Fibroblast of mammary gland (primary cell): ENCODE measurements at regions not wholly inside any gene's neighbourhood (a gene's known extent, or its start where the extent isn't known, plus 50 kb on each side); places are given as distances from the start of the nearest gene placed in this dataset.

Experiments used
- DNase-seq: peaks from one replicate; pipeline ENCODE4 v3.0.0-alpha.2; 2010; ENCODE audit warnings: low read depth
- H3K4me3 ChIP-seq: 2 replicates; pipeline ENCODE4 v1.5.1; 2011; ENCODE audit warnings: low read depth, mild to moderate bottlenecking, low read length, moderate library complexity; ENCODE audit not compliant: control insufficient read depth
- CTCF ChIP-seq: conservative IDR thresholded peaks from 2 replicates; pipeline ENCODE4 v1.5.1; 2011; ENCODE audit warnings: low read depth, low read length, inconsistent platforms; ENCODE audit not compliant: control insufficient read depth, insufficient read depth

DNA sequence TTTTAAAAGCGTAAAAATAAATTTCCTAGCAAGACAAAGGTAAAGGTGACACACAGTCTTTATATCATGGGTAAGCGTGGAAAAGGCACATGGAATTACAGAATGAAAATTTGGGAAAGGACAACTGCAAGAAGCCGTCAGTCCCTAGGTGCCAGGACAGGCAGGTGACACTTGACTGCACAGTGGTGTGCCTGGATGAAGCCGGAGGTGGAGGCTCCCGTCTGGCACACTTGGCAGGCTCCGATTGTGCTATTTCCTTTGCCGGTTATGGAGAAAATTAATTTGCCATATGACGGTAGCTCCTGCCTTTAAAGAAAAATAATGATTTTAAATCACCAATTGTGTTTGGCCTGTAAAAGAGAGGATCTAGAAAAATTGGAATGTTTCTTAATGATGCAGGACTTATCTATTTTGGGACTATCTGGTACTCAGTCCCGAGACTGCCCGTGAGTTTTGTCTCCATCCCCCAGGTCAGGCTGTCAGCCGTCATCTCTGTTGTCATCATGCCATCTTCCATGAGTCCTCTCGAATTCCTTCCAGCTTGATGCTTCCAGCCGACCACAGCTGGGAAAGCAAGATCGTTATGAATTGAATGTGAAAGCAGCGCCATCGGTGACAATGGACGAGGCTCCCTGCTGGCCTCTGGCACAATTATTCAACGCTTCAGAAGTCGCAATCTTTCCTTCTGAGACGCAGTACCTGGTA is 56.2 kb upstream of the MGMT start:
- no peak for DNase-seq
- TF ChIP-seq CTCF, result no peak
- no peak overlapping the region for H3K4me3 ChIP-seq

DNA sequence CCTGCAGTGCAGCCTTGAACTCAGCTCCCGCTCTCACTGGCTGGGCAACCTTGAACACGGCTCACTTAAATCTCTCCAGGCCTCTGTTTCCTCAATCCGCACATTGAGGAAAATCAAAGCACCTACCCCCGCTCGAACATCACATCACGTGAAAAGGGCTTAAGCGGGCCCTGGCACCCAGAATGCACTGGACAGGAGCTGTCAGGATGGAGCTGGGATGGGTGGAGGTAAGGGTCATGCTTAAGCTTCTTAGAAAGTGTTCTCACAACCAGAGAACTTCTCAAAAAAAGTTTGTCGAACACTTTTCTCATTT is 55.7 kb upstream of the MGMT start:
- no peak overlapping the region for H3K4me3 ChIP-seq
- DNase-seq, result no peak
- no peak for TF ChIP-seq CTCF

DNA sequence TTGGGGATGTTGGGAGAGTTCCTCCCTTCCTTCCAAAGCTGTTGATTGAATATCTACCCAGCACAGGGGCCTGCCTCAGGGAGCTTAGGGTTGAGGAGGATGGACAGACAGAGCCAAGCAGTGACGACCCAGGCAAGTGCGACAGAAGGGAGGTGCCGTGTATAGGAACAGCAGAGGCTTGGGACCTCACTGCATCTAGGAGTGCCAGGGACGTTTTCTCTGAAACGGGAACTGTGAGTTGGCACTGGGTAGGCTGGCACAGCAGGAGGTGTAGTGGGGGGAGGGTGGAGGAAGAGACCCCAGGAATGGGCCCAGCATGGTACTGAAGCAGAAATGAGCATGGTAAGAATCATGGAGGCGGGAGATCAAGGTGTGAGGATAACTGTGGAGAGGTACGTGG is 55.3 kb upstream of the MGMT start:
- DNase-seq, result no peak
- TF ChIP-seq CTCF, result no peak
- H3K4me3 ChIP-seq, result no peak overlapping the region

DNA sequence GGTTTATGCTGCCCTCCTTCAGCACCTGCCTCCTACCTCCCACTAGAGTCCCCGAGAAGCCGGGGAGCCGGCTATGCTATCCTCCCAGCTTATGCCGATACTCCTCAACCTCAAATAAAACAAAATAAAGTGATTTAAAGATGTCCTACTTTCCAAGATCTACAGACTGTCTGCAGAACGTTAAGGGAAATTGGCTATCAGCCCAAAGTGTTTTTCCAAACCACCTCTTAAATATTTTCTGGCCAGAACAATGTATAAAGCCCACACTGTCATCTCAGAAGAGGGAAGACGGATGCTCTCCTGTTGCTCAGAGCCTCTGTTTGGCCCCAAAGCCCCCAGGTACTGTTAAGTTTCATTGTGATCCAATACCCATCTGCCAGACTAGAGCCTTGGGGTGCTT is 54.0 kb upstream of the MGMT start:
- no peak for DNase-seq
- H3K4me3 ChIP-seq, result no peak overlapping the region
- TF ChIP-seq CTCF, result no peak

GRCh38 chr10:129415215-129416140 is 51.6 kb upstream of the MGMT start:
- no peak overlapping the region for H3K4me3 ChIP-seq
- DNase-seq, result no peak
- TF ChIP-seq CTCF, result no peak

DNA sequence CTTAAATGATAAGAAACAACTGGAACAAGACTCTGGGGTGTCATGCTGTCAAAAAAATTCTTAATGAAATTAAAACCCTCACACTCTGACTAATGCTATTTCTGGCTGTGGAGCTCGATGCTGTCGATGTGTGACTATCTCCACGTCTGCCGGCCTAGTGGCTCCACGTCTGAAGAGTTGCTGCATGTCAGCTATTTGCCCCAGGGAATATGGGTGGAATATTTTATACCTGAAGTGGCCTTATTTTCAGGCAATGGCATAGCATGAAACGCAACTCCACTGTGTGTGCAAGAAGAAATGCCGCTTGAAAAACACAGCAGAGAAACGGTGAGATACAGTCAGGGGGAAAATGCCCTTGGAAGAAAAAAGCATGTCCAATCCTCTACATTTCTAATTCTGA is 50.9 kb upstream of the MGMT start:
- no peak for TF ChIP-seq CTCF
- H3K4me3 ChIP-seq, result no peak overlapping the region
- DNase-seq, result no peak
